Colonic mucosa (tissue), 4 donors: ENCODE measurements at regions not wholly inside any gene's neighbourhood (a gene's known extent, or its start where the extent isn't known, plus 50 kb on each side); places are given as distances from the start of the nearest gene placed in this dataset.

Source experiments
- DNase-seq: peaks from one replicate; pipeline ENCODE4 v3.0.0-alpha.2; 2020
- H3K27ac ChIP-seq: fragments of 200-600 bp; one replicate; pipeline ENCODE4 v1.8.0; 2021
- H3K27me3 ChIP-seq: fragments of 200-600 bp; one replicate; pipeline ENCODE4 v1.8.0; 2021
- H3K36me3 ChIP-seq: fragments of 200-600 bp; one replicate; pipeline ENCODE4 v1.8.0; 2021
- H3K4me1 ChIP-seq: fragments of 200-600 bp; one replicate; pipeline ENCODE4 v1.8.0; 2021; ENCODE audit warnings: mild to moderate bottlenecking
- H3K4me3 ChIP-seq: fragments of 200-600 bp; one replicate; pipeline ENCODE4 v1.8.0; 2021
- H3K9ac ChIP-seq, 2 donors: one replicate each; pipeline ENCODE4 v1.7.0; 2013; ENCODE audit warnings: control low read depth in 2 of 2, low read depth in 2 of 2, low read length in 2 of 2
- H3K9me3 ChIP-seq: fragments of 200-600 bp; one replicate; pipeline ENCODE4 v1.8.0; 2021
- CTCF ChIP-seq: fragments of 200-600 bp; IDR thresholded peaks from one replicate; pipeline ENCODE4 v1.8.0; 2022; ENCODE audit warnings: antibody characterized with exemption, mild to moderate bottlenecking
- intact Hi-C: fragments of 100-400 bp; cut with DNase I; formaldehyde crosslinking; loops from one replicate; pipeline ENCODE4 v1.14.1; 2022
- donor health status: healthy.
- donor health status: DM: no; HTN: no; CAD: no.
- donor health status: DM: no; HTN: no; CAD: no.

- TF ChIP-seq CTCF: no peak
- no peak overlapping the region for H3K4me3 ChIP-seq
- no peak overlapping the region for H3K9ac ChIP-seq
- no peaks in the 10 kb centered on the region for H3K9me3 ChIP-seq
- H3K27me3 ChIP-seq: no peaks in the 10 kb centered on the region
- H3K4me1 ChIP-seq: no peaks in the 10 kb centered on the region
- no peak overlapping the region for H3K27ac ChIP-seq
- intact Hi-C loops: no loop called here
- H3K36me3 ChIP-seq: no peaks in the 10 kb centered on the region
- no peak for DNase-seq
Measured at GRCh38 chr1:80113168-80114038, 1106.9 kb upstream of the ADGRL4 start.

GRCh38 chr1:80101159-80101558 lies 1094.6 kb upstream of the ADGRL4 start:
- H3K9me3 ChIP-seq: no peaks in the 10 kb centered on the region
- H3K27ac ChIP-seq: no peak overlapping the region
- H3K9ac ChIP-seq: no peak overlapping the region
- H3K4me1 ChIP-seq: no peaks in the 10 kb centered on the region
- no peaks in the 10 kb centered on the region for H3K27me3 ChIP-seq
- intact Hi-C loops: no loop called here
- no peak for DNase-seq
- H3K36me3 ChIP-seq: no peaks in the 10 kb centered on the region
- no peak for TF ChIP-seq CTCF
- no peak overlapping the region for H3K4me3 ChIP-seq

- no peak for DNase-seq
- no peaks in the 10 kb centered on the region for H3K27me3 ChIP-seq
- no peaks in the 10 kb centered on the region for H3K4me1 ChIP-seq
- H3K9ac ChIP-seq: no peak overlapping the region
- intact Hi-C loops: no loop called here
- H3K9me3 ChIP-seq: no peaks in the 10 kb centered on the region
- TF ChIP-seq CTCF: no peak
- H3K36me3 ChIP-seq: no peaks in the 10 kb centered on the region
- no peak overlapping the region for H3K27ac ChIP-seq
- no peak overlapping the region for H3K4me3 ChIP-seq
Measured at GRCh38 chr1:80099713-80100112, 1093.2 kb upstream of the ADGRL4 start.

GRCh38 chr1:80085067-80085466 lies 1078.5 kb upstream of the ADGRL4 start:
- H3K36me3 ChIP-seq: no peaks in the 10 kb centered on the region
- H3K9me3 ChIP-seq: no peaks in the 10 kb centered on the region
- no peaks in the 10 kb centered on the region for H3K27me3 ChIP-seq
- TF ChIP-seq CTCF: no peak
- no peak overlapping the region for H3K9ac ChIP-seq
- DNase-seq: no peak
- no peaks in the 10 kb centered on the region for H3K4me1 ChIP-seq
- intact Hi-C loops: no loop called here
- no peak overlapping the region for H3K27ac ChIP-seq
- no peak overlapping the region for H3K4me3 ChIP-seq

GRCh38 chr1:80083892-80084291 lies 1077.4 kb upstream of the ADGRL4 start:
- Histone ChIP-seq H3K9ac (no peak overlapping the region), H3K27ac (no peak overlapping the region), H3K36me3 (no peaks in the 10 kb centered on the region), H3K27me3 (no peaks in the 10 kb centered on the region), H3K4me1 (no peaks in the 10 kb centered on the region), H3K4me3 (no peak overlapping the region), H3K9me3 (no peaks in the 10 kb centered on the region)
- no peak for DNase-seq
- intact Hi-C loops: no loop called here
- no peak for TF ChIP-seq CTCF
